ENCODE measurements at regions not wholly inside any gene's neighbourhood (a gene's known extent, or its start where the extent isn't known, plus 50 kb on each side); places are given as distances from the start of the nearest gene placed in this dataset.

DNA sequence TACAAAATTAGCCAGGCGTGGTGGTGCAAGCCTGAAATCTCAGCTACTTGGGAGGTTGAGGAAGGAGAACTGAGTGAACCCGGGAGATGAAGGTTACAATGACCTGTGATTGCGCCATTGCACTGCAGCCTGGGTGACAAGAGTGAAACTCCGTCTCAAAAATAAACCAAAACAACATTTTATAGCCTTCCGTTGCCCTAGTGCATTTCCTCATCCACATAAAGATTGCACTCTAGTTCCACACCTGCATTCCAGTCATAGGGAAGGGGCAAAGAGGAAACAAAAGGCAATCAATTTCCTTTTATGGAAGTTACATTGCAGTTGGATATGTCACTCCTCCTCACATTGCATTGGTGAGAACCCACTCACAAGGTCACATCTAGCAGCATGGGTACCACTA is 182.7 kb upstream of the ARG1 start:
- H3K36me3 Mint-ChIP-seq: peaks cover 6 to 14% of the 10 kb centered on the region in 2 donors
- DNase-seq (no peak), ATAC-seq (ENCODE audit: low read depth in 2 of 2) (no peak)
- peak overlapping the region in 1 of 8 donors; percentile 0 for H3K4me3 Mint-ChIP-seq
- H3K27me3 Mint-ChIP-seq: peaks cover 0 to 7% (median 0%) of the 10 kb centered on the region in 3 donors
- H3K4me1 Mint-ChIP-seq: peaks cover 2 to 16% (median 4%) of the 10 kb centered on the region in 3 donors
- peaks cover 0 to 14% (median 4%) of the 10 kb centered on the region in 7 donors for H3K9me3 Mint-ChIP-seq
- H3K27ac Mint-ChIP-seq: no peak overlapping the region

DNA sequence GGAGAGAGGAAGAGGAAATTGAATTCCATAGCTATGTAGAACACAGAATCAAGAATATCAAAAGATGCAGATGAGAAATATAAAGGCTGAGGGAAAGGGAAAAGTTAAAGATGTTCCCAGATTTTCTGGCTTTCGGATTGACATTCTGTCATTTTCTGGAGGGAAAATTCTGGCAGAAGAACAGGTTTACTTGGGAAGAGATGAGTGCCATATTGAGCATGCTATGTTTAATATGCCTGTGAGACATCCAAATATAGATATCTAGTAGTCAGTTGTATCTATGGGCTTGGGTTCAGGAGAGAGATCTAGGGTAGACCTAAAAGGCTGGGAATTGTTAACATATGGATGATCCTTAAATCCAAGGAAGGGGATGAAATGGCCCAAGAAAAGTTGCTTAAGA is 181.9 kb upstream of the ARG1 start:
- Mint-ChIP-seq H3K9me3 (peaks cover 0 to 14% (median 4%) of the 10 kb centered on the region in 7 donors), H3K36me3 (peaks cover 6 to 9% of the 10 kb centered on the region in 2 donors), H3K4me3 (no peak overlapping the region), H3K27me3 (peaks cover 0 to 2% (median 0%) of the 10 kb centered on the region in 3 donors), H3K4me1 (peaks cover 2 to 16% (median 4%) of the 10 kb centered on the region in 3 donors), H3K27ac (no peak overlapping the region)
- DNase-seq (no peak), ATAC-seq (ENCODE audit: low read depth in 2 of 2) (no peak)

GRCh38 chr6:131393433-131393832 is 179.6 kb upstream of the ARG1 start:
- H3K9me3 Mint-ChIP-seq: peaks cover 0 to 14% (median 4%) of the 10 kb centered on the region in 7 donors
- ATAC-seq (ENCODE audit: low read depth in 2 of 2) (no peak), DNase-seq (no peak)
- peaks cover 6 to 7% of the 10 kb centered on the region in 2 donors for H3K36me3 Mint-ChIP-seq
- H3K4me3 Mint-ChIP-seq: no peak overlapping the region
- no peak overlapping the region for H3K27ac Mint-ChIP-seq
- H3K4me1 Mint-ChIP-seq: peaks cover 2 to 14% (median 4%) of the 10 kb centered on the region in 3 donors
- no peaks in the 10 kb centered on the region for H3K27me3 Mint-ChIP-seq

GRCh38 chr6:131394768-131395432 is 178.1 kb upstream of the ARG1 start:
- H3K27me3 Mint-ChIP-seq: no peaks in the 10 kb centered on the region
- DNase-seq (no peak), ATAC-seq (ENCODE audit: low read depth in 2 of 2) (no peak)
- no peak overlapping the region for H3K27ac Mint-ChIP-seq
- peaks cover 6 to 7% of the 10 kb centered on the region in 2 donors for H3K36me3 Mint-ChIP-seq
- H3K4me1 Mint-ChIP-seq: peaks cover 3 to 14% (median 8%) of the 10 kb centered on the region in 3 donors
- H3K9me3 Mint-ChIP-seq: peaks cover 0 to 14% (median 4%) of the 10 kb centered on the region in 7 donors
- no peak overlapping the region for H3K4me3 Mint-ChIP-seq

- Mint-ChIP-seq H3K4me1 (peaks cover 6 to 13% (median 10%) of the 10 kb centered on the region in 3 donors), H3K4me3 (no peak overlapping the region), H3K27me3 (no peaks in the 10 kb centered on the region), H3K9me3 (peaks cover 3 to 16% (median 5%) of the 10 kb centered on the region in 7 donors), H3K36me3 (peaks cover 6 to 7% of the 10 kb centered on the region in 2 donors), H3K27ac (no peak overlapping the region)
- ATAC-seq (ENCODE audit: low read depth in 2 of 2): no peak
- DNase-seq: no peak
Observed at GRCh38 chr6:131398176-131398575, 174.8 kb upstream of the ARG1 start.

GRCh38 chr6:131399433-131399832 is 173.6 kb upstream of the ARG1 start:
- Mint-ChIP-seq H3K27ac (peak overlapping the region in 1 of 6 donors; percentile 16), H3K4me3 (no peak overlapping the region)

DNA sequence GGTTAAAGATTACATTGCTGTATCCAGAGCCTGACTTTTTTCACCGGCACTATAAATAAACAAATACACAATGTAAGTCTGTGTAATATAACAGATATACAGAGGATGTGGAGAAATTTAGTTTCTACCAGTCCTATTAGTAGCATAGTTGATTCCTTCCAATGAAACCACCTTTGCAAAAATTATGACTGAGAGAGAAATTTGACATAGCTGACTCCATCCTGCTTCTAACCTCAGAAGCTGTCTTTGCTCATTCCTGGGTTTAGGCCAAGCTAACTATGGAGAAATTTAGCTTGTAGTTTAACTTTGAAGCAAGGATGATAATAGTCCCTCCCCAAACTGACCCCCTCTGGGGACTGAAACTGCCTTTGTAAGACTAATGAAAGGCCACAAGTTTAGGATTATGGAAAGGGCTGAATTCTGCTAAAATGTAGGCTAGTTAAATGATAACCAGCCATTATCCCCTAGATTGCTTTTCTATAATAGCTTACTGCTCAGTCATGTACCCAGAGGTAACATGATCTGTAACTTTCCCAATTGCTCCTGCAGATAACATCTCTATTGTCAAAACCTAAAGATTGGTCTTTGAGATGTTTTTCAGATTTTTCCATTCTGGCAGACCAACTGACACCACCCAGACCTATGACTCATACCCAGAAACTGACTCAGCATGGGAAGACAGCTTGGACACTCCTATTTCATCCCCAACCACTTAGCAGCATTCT is 172.8 kb upstream of the ARG1 start:
- ATAC-seq (ENCODE audit: low read depth in 2 of 2) (no peak), DNase-seq (no peak)
- Mint-ChIP-seq H3K4me3 (no peak overlapping the region), H3K9me3 (peaks cover 0 to 11% (median 3%) of the 10 kb centered on the region in 7 donors), H3K4me1 (peaks cover 6 to 13% (median 10%) of the 10 kb centered on the region in 3 donors), H3K27me3 (peaks cover 0 to 11% (median 9%) of the 10 kb centered on the region in 3 donors), H3K27ac (peak overlapping the region; percentile 28 to 70 (median 46)), H3K36me3 (no peaks in the 10 kb centered on the region)

More at GRCh38 chr6:131399433-131399832, 173.6 kb upstream of the ARG1 start:
- no peaks in the 10 kb centered on the region for H3K36me3 Mint-ChIP-seq
- peaks cover 0 to 11% (median 3%) of the 10 kb centered on the region in 7 donors for H3K9me3 Mint-ChIP-seq
- ATAC-seq (ENCODE audit: low read depth in 2 of 2): peak; percentile 41 to 55
- H3K27me3 Mint-ChIP-seq: peaks cover 0 to 8% (median 5%) of the 10 kb centered on the region in 3 donors
- H3K4me1 Mint-ChIP-seq: peaks cover 6 to 13% (median 10%) of the 10 kb centered on the region in 3 donors
- DNase-seq: no peak

DNA sequence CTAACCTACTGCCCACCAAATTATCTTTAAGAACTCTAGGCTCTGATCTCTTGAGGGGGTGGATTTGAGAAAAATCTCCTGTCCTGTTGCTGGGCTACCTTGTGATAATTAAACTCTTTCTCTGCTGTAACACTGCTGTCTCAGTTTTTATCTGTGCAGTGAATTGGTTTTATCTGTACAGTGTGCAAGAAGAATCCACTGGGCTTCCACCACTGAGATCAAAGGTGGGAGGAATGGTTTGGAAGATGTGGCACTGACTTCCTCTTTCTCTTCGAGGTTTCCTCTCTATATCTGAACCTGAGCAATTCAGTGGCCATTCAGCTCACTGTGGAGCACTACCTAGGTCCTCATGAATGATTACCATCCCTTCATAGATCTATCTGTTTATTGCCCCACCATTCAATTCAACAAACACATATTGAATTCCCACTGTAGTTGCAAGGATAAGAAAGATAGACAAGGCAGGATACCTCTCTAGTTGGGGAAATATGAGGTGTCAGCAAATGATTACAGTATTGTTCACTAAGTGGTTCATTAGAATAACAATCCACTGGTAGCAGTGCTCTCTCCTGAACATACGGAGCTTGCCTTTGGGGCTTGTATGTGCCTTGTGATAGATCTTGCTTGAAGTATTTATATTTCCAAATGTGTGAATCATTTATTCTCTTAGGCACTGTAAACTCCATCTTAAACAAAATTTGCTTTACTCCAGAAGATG is 172.1 kb upstream of the ARG1 start:
- Mint-ChIP-seq H3K4me3 (no peak overlapping the region), H3K4me1 (peaks cover 6 to 13% (median 10%) of the 10 kb centered on the region in 3 donors), H3K36me3 (no peaks in the 10 kb centered on the region), H3K27me3 (peaks cover 0 to 17% (median 11%) of the 10 kb centered on the region in 3 donors), H3K9me3 (peaks cover 0 to 11% (median 3%) of the 10 kb centered on the region in 7 donors), H3K27ac (peak overlapping the region; percentile 28 to 70 (median 46))
- DNase-seq (no peak), ATAC-seq (ENCODE audit: low read depth in 2 of 2) (no peak)

DNA sequence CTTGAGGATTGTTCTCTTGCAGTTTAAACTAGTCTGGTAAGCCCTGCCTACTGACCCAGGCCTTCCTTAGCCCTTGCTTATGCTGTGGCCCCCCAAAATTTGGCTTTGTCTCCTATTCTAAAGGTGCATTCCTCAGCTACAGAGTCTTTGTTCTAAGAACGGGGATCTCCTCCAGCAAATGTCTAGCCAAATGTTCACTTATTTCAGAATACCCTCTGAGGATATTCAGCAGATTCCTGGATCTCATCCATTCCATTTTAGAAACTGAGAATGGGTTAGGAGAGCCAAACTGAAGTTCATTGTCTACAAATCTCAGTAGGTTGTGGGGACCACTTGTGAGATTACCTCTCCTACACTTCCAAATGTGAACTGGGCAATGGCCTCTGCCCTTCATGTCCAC is 164.2 kb upstream of the ARG1 start:
- H3K9me3 Mint-ChIP-seq: peaks cover 0 to 19% (median 9%) of the 10 kb centered on the region in 7 donors
- H3K27me3 Mint-ChIP-seq: peaks cover 0 to 20% (median 9%) of the 10 kb centered on the region in 3 donors
- H3K36me3 Mint-ChIP-seq: peaks cover 0 to 4% of the 10 kb centered on the region in 2 donors
- H3K4me3 Mint-ChIP-seq: no peak overlapping the region
- ATAC-seq (ENCODE audit: low read depth in 2 of 2): no peak
- no peaks in the 10 kb centered on the region for H3K4me1 Mint-ChIP-seq
- DNase-seq: no peak
- H3K27ac Mint-ChIP-seq: no peak overlapping the region

GRCh38 chr6:131410785-131411184 is 162.2 kb upstream of the ARG1 start:
- Mint-ChIP-seq H3K4me3 (no peak overlapping the region), H3K27me3 (peaks cover 0 to 5% (median 0%) of the 10 kb centered on the region in 3 donors), H3K9me3 (peaks cover 0 to 19% (median 9%) of the 10 kb centered on the region in 7 donors), H3K27ac (no peak overlapping the region), H3K4me1 (no peaks in the 10 kb centered on the region), H3K36me3 (peaks cover 0 to 4% of the 10 kb centered on the region in 2 donors)
- ATAC-seq (ENCODE audit: low read depth in 2 of 2): no peak
- DNase-seq: no peak

DNA sequence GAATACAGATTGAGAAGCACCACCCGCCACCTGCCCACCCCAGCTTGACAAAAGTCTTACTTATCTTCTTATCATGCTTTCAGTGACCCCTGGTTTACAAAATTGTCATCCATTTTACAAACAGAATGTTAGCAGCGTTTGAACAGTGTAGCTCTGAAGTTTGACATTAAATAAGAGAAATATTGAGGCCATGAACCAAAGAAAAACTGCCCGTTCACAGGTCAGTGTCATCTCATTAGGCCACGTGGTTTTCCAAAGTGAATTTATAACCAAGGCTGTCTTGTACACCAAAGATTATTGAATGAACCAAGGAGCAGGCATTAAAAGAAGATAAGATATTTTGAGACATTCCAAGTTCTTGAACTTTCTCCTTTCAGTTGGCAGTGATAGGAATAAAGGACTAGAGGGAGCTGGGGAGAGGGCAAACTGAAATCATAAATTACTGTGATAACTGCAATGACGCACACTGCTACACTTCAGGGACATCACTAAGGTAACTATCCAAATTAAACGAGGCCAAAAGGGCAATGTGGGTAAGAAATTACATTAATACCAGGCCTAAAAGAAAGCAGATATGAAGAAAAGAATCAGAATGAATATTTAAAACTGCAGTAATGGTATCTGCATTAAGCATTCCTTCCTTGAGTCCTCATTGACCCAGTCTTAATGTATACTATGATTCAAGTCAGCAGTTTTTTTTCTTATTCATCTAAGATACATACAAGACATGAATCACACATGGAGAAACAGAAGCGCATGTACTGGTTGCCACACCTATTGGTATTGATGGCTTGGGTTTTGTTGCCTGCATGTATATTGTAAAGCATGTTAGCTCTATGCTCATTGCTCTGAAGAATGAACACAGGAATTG is 159.8 kb upstream of the ARG1 start:
- DNase-seq (no peak), ATAC-seq (ENCODE audit: low read depth in 2 of 2) (no peak)
- Mint-ChIP-seq H3K36me3 (peaks cover 0 to 4% of the 10 kb centered on the region in 2 donors), H3K4me1 (no peaks in the 10 kb centered on the region), H3K27ac (peak overlapping the region in 1 of 6 donors; percentile 10), H3K9me3 (peaks cover 0 to 19% (median 9%) of the 10 kb centered on the region in 7 donors), H3K4me3 (no peak overlapping the region), H3K27me3 (no peaks in the 10 kb centered on the region)

- H3K9me3 Mint-ChIP-seq: peaks cover 0 to 19% (median 9%) of the 10 kb centered on the region in 7 donors
- no peaks in the 10 kb centered on the region for H3K4me1 Mint-ChIP-seq
- no peak overlapping the region for H3K4me3 Mint-ChIP-seq
- no peaks in the 10 kb centered on the region for H3K27me3 Mint-ChIP-seq
- no peak overlapping the region for H3K27ac Mint-ChIP-seq
- peaks cover 0 to 4% of the 10 kb centered on the region in 2 donors for H3K36me3 Mint-ChIP-seq
- no peak for ATAC-seq (ENCODE audit: low read depth in 2 of 2)
- no peak for DNase-seq
Observed at GRCh38 chr6:131413831-131414191, 159.2 kb upstream of the ARG1 start.
